ENCODE measurements at regions not wholly inside any gene's neighbourhood (a gene's known extent, or its start where the extent isn't known, plus 50 kb on each side); places are given as distances from the start of the nearest gene placed in this dataset.

DNA sequence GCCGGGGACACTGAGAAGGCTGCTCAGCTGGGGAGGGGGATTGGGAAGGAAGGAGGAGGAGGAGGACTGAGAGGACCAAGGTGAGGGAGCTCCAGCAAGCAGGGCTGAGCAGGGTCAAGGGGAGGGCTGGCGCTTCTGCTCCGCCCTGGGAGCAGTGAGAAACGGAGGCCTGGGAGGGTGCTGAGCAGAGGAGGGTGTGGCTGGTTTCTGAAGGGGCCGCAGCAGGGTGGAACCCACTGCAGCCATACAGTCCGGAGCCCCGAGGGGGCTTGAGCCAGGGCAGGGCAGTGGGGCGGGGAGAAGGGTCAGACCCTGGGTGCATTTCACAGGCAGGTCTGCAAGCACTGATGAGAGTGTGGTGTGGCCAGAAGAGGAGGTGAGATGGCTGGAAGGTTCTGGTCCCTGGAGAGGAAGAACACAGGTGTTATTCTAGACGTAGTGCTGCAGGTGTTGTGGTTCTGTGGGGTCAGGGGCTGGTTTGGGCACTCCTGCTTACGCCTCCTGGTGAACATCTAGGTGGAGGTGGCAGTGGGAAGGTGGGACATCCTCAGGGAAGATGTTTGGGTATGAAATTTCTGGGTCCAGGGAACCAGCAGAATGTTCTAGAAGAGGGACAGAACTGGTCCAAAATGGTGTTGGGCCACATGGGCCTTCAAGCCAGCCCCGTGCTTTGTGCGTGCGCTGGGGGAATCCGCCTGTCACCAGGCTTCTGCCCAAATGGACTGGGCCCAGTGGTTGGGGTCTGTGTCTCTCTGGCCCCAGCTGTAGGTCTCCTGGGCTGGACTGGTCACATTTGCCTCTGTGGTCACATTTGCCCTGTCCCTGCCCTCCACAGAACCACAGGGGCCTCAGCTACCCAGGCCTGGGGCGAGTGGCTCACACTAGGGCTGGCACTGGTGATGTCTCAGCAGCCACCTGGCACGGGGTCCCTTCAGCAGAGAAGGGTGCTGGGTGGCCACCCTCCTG lies 714.7 kb downstream of the BRD1 start:
- H3K4me2 ChIP-seq (ENCODE audit: unreplicated experiment), result no peak overlapping the region
- H3K9me3 ChIP-seq (ENCODE audit: low read depth), result no peaks in the 10 kb centered on the region
- H3K27ac ChIP-seq, result no peak overlapping the region
- H3K4me1 ChIP-seq (ENCODE audit: insufficient read depth), result no peaks in the 10 kb centered on the region
- no peak for DNase-seq
- TF ChIP-seq EZH2phosphoT487 (IDR thresholded peaks at IDR 0.05; ENCODE audit: insufficient read depth, low read depth), result no peak
- no peaks in the 10 kb centered on the region for H3F3A ChIP-seq (ENCODE audit: insufficient read depth)
- H3K36me3 ChIP-seq (ENCODE audit: low read depth), result no peaks in the 10 kb centered on the region
- no peak overlapping the region for H3K4me3 ChIP-seq
- no peaks in the 10 kb centered on the region for H3K9me2 ChIP-seq (ENCODE audit: insufficient read depth)
- no peaks in the 10 kb centered on the region for H3K27me3 ChIP-seq (replicated peaks; ENCODE audit: insufficient read depth)
- no peak overlapping the region for H3K9ac ChIP-seq
- no peaks in the 10 kb centered on the region for H3K79me2 ChIP-seq (ENCODE audit: insufficient read depth)
- no peaks in the 10 kb centered on the region for H4K20me1 ChIP-seq (ENCODE audit: insufficient read depth)
- in situ Hi-C loops (cut with MboI), result no loop called here
- WGBS, 2 experiments (ENCODE audit: low coverage in 1 of 2, low lambda C conversion rate in 2 of 2, missing lambda C conversion rate in 2 of 2), result 50 to 55% methylated on average over 16 of the region's 16 CpGs
- no peak overlapping the region for H2AFZ ChIP-seq

DNA sequence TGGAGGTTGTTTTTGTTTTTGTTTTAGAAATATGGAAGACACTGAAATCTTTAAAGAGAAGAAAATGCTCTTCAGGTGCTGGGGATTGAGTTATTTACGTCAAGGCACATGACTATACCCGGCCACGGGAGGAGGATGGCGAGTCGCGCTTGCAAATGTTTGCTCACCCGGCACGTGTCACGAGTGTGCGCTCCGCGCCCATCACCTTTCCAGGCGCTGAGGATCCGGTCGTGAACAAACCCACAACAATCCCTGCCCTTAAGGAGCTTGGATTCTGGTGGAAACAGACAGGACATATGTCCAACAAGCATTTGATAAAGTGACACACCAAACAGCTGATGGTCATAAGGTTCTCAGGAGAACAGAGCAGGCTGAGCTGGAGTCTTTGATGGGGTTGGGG lies 715.5 kb downstream of the BRD1 start:
- H3K79me2 ChIP-seq (ENCODE audit: insufficient read depth), result no peaks in the 10 kb centered on the region
- H2AFZ ChIP-seq, result no peak overlapping the region
- DNase-seq, result no peak
- no peak overlapping the region for H3K4me2 ChIP-seq (ENCODE audit: unreplicated experiment)
- no peaks in the 10 kb centered on the region for H3K9me2 ChIP-seq (ENCODE audit: insufficient read depth)
- H3K27me3 ChIP-seq (replicated peaks; ENCODE audit: insufficient read depth), result no peaks in the 10 kb centered on the region
- no peak overlapping the region for H3K27ac ChIP-seq
- H3F3A ChIP-seq (ENCODE audit: insufficient read depth), result no peaks in the 10 kb centered on the region
- H3K9ac ChIP-seq, result no peak overlapping the region
- H3K9me3 ChIP-seq (ENCODE audit: low read depth), result no peaks in the 10 kb centered on the region
- no peaks in the 10 kb centered on the region for H4K20me1 ChIP-seq (ENCODE audit: insufficient read depth)
- no peaks in the 10 kb centered on the region for H3K36me3 ChIP-seq (ENCODE audit: low read depth)
- H3K4me3 ChIP-seq, result no peak overlapping the region
- 77 to 79% methylated on average over 15 of the region's 15 CpGs for WGBS, 2 experiments (ENCODE audit: low coverage in 1 of 2, low lambda C conversion rate in 2 of 2, missing lambda C conversion rate in 2 of 2)
- in situ Hi-C loops (cut with MboI), result no loop called here
- TF ChIP-seq EZH2 (IDR thresholded peaks at IDR 0.05; ENCODE audit: insufficient read depth, poor library complexity, severe bottlenecking) (no peak), EZH2phosphoT487 (IDR thresholded peaks at IDR 0.05; ENCODE audit: insufficient read depth, low read depth) (no peak)
- H3K4me1 ChIP-seq (ENCODE audit: insufficient read depth), result no peaks in the 10 kb centered on the region

DNA sequence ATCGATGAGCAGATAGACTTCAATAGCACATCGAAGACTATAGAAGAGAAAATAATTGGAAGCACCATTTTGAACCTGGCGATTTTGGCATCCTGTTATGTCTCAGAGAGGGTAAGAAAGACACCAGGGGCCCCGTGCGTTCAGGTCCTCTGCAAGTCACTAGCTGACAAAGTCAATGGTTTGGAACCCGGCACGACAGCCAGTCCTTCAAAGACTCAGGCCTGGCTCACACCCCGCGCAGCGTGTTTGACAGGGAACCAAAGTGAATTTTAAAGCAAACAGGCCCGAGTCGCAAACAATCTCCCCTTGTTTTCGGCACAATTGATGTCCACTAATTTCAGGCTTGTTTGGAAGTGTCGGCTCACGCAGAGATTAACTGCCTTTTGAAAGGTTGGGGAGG lies 716.6 kb downstream of the BRD1 start:
- no peaks in the 10 kb centered on the region for H3K27me3 ChIP-seq (replicated peaks; ENCODE audit: insufficient read depth)
- in situ Hi-C loops (cut with MboI), result no loop called here
- no peaks in the 10 kb centered on the region for H3K4me1 ChIP-seq (ENCODE audit: insufficient read depth)
- H3K4me2 ChIP-seq (ENCODE audit: unreplicated experiment), result no peak overlapping the region
- no peak overlapping the region for H3K4me3 ChIP-seq
- no peaks in the 10 kb centered on the region for H3K36me3 ChIP-seq (ENCODE audit: low read depth)
- no peak for TF ChIP-seq EZH2phosphoT487 (IDR thresholded peaks at IDR 0.05; ENCODE audit: insufficient read depth, low read depth)
- no peak for TF ChIP-seq EZH2 (IDR thresholded peaks at IDR 0.05; ENCODE audit: insufficient read depth, poor library complexity, severe bottlenecking)
- H3K9me2 ChIP-seq (ENCODE audit: insufficient read depth), result no peaks in the 10 kb centered on the region
- H3K27ac ChIP-seq, result no peak overlapping the region
- H2AFZ ChIP-seq, result no peak overlapping the region
- no peak overlapping the region for H3K9ac ChIP-seq
- WGBS, 2 experiments (ENCODE audit: low coverage in 1 of 2, low lambda C conversion rate in 2 of 2, missing lambda C conversion rate in 2 of 2), result 59 to 68% methylated on average over 15 of the region's 15 CpGs
- H3F3A ChIP-seq (ENCODE audit: insufficient read depth), result no peaks in the 10 kb centered on the region
- H4K20me1 ChIP-seq (ENCODE audit: insufficient read depth), result no peaks in the 10 kb centered on the region
- no peak for DNase-seq
- no peaks in the 10 kb centered on the region for H3K9me3 ChIP-seq (ENCODE audit: low read depth)
- H3K79me2 ChIP-seq (ENCODE audit: insufficient read depth), result no peaks in the 10 kb centered on the region

GRCh38 chr22:49108636-49109315 lies 718.9 kb downstream of the BRD1 start:
- Histone ChIP-seq H4K20me1 (ENCODE audit: insufficient read depth) (no peaks in the 10 kb centered on the region), H3F3A (ENCODE audit: insufficient read depth) (no peaks in the 10 kb centered on the region), H3K9ac (no peak overlapping the region), H3K4me3 (no peak overlapping the region), H2AFZ (no peak overlapping the region), H3K9me3 (ENCODE audit: low read depth) (no peaks in the 10 kb centered on the region), H3K79me2 (ENCODE audit: insufficient read depth) (no peaks in the 10 kb centered on the region), H3K27ac (no peak overlapping the region), H3K36me3 (ENCODE audit: low read depth) (no peaks in the 10 kb centered on the region), H3K27me3 (replicated peaks; ENCODE audit: insufficient read depth) (no peaks in the 10 kb centered on the region), H3K9me2 (ENCODE audit: insufficient read depth) (no peaks in the 10 kb centered on the region), H3K4me2 (ENCODE audit: unreplicated experiment) (no peak overlapping the region), H3K4me1 (ENCODE audit: insufficient read depth) (no peaks in the 10 kb centered on the region)
- no peak for DNase-seq
- TF ChIP-seq EZH2 (IDR thresholded peaks at IDR 0.05; ENCODE audit: insufficient read depth, poor library complexity, severe bottlenecking) (no peak), EZH2phosphoT487 (IDR thresholded peaks at IDR 0.05; ENCODE audit: insufficient read depth, low read depth) (no peak)
- WGBS, 2 experiments (ENCODE audit: low coverage in 1 of 2, low lambda C conversion rate in 2 of 2, missing lambda C conversion rate in 2 of 2), result 69 to 71% methylated on average over 21 of the region's 21 CpGs
- in situ Hi-C loops (cut with MboI), result no loop called here
